IPS-20b (cell line): ENCODE measurements at regions not wholly inside any gene's neighbourhood (a gene's known extent, or its start where the extent isn't known, plus 50 kb on each side); places are given as distances from the start of the nearest gene placed in this dataset.

Source experiments
- H3K27ac ChIP-seq: one replicate; pipeline ENCODE4 v1.5.1; 2013; ENCODE audit warnings: low read length
- H3K27me3 ChIP-seq: 2 replicates; pipeline ENCODE4 v1.6.1; 2013; ENCODE audit warnings: mild to moderate bottlenecking, low read length, inconsistent platforms; ENCODE audit not compliant: insufficient read depth
- H3K36me3 ChIP-seq: 2 replicates; pipeline ENCODE4 v1.6.1; 2013; ENCODE audit warnings: low read depth, mild to moderate bottlenecking, inconsistent platforms, low read length, moderate library complexity; ENCODE audit not compliant: insufficient read depth
- H3K4me1 ChIP-seq: 2 replicates; pipeline ENCODE4 v1.6.1; 2013; ENCODE audit warnings: mild to moderate bottlenecking, control low read depth, inconsistent platforms, low read length, moderate library complexity; ENCODE audit not compliant: insufficient read depth
- H3K4me3 ChIP-seq: 2 replicates; pipeline ENCODE4 v1.5.1; 2013; ENCODE audit warnings: mild to moderate bottlenecking, low read length, inconsistent platforms
- H3K9ac ChIP-seq: 2 replicates; pipeline ENCODE4 v1.6.1; 2013; ENCODE audit warnings: low read depth, mild to moderate bottlenecking, inconsistent platforms, low read length, moderate library complexity
- H3K9me3 ChIP-seq: 2 replicates; pipeline ENCODE4 v1.6.1; 2013; ENCODE audit warnings: mild to moderate bottlenecking, low read depth, low read length, inconsistent platforms; ENCODE audit not compliant: insufficient read depth

DNA sequence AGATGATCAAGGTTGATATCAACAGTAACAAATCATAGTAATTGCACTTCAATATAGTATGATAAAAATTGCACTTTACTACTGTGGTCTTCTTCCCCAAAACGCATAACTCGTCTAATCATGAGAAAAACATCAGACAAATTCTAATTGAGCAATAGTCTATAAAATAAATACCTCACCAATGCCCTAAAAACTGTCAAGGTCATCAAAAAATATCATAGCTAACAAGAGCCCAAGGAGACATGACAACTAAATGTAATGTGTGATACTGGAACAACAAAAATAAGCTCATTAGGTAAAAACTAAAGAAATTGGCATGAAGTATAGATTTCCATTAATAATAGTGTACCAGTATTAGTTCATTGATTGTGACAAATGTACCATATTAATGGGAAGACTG is 85.6 kb upstream of the LRRC3B start:
- no peak overlapping the region for H3K9ac ChIP-seq
- no peaks in the 10 kb centered on the region for H3K9me3 ChIP-seq
- H3K36me3 ChIP-seq = no peaks in the 10 kb centered on the region
- H3K4me3 ChIP-seq = no peak overlapping the region
- H3K27me3 ChIP-seq = no peaks in the 10 kb centered on the region
- no peak overlapping the region for H3K27ac ChIP-seq
- H3K4me1 ChIP-seq = no peaks in the 10 kb centered on the region

DNA sequence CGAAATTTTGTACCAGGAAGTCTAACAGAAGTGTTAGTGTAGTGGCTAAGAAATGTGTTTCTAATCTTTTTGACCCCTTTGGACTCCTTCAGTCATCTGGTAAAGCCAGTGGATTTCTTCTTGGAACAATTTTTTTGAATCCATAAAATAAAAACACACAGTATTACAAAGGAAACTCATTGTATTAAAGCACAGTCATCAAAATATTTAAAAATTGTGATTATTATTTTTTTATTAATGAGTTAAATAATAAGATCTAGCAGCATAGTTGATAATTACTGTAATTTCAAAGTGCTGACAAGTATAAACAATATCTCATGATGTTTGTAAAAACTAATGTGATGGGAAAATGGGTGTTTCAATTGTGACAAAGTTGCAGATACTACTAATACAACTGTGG is 72.2 kb upstream of the LRRC3B start:
- H3K4me1 ChIP-seq = no peaks in the 10 kb centered on the region
- H3K27ac ChIP-seq = no peak overlapping the region
- H3K36me3 ChIP-seq = no peaks in the 10 kb centered on the region
- no peak overlapping the region for H3K9ac ChIP-seq
- H3K9me3 ChIP-seq = no peaks in the 10 kb centered on the region
- no peak overlapping the region for H3K4me3 ChIP-seq
- H3K27me3 ChIP-seq = no peaks in the 10 kb centered on the region

DNA sequence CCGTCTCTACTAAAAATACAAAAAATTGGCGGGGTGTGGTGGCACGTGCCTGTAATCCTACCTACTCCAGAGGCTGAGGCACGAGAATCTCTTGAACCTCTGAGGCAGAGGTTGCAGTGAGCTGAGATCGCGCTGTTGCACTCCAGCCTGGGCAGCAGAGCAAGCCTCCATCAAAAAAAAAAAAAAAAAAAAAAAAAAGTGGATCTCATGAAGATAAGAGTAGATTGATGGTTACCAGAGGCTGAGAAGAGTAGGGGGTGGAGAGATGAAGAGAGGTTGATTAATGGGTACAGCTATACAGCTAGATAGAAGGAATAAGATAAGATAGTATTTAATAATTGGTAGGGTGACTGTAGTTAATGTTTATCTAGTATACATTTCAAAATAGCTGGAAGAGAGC is 65.9 kb upstream of the LRRC3B start:
- no peaks in the 10 kb centered on the region for H3K27me3 ChIP-seq
- H3K9me3 ChIP-seq = no peaks in the 10 kb centered on the region
- H3K36me3 ChIP-seq = no peaks in the 10 kb centered on the region
- no peaks in the 10 kb centered on the region for H3K4me1 ChIP-seq
- no peak overlapping the region for H3K4me3 ChIP-seq
- no peak overlapping the region for H3K27ac ChIP-seq
- no peak overlapping the region for H3K9ac ChIP-seq

DNA sequence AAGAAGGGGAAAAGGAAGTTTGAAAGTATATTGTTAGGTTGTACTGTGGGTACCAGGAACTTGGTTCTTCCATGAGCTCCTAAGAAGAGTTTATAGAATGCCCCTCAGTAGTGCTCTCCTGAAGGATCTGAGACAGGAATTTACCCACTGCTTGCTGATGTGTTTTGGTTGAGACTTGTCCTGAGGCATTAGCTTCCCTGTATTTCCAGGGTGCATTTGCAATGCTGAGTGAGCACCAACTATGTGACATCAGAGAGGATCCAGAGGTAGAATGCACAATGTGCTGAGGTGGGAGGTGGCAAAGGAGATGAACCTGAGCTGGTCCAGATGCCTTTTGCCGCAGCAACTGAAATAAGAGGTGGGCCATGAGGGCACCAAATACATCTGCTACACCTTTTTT is 64.3 kb upstream of the LRRC3B start:
- no peak overlapping the region for H3K9ac ChIP-seq
- no peaks in the 10 kb centered on the region for H3K4me1 ChIP-seq
- no peaks in the 10 kb centered on the region for H3K9me3 ChIP-seq
- no peaks in the 10 kb centered on the region for H3K27me3 ChIP-seq
- no peaks in the 10 kb centered on the region for H3K36me3 ChIP-seq
- no peak overlapping the region for H3K4me3 ChIP-seq
- H3K27ac ChIP-seq = no peak overlapping the region

DNA sequence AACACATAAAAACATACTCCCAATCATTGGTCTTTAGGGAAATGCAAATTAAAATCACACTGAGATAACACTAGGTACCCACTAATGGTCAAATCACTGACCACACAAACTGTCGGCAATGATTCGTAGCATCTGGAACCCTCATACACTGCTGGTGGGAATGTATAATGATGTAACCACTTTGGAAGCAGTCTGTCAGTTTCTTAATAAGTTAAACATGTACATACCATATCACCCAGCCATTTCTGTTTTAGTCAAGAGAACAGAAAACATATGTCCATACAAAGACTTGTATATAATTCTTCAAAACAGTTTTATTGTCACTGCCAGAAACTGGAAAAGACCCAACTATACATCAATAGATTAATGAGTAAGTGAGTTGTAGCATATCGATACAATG is 63.3 kb upstream of the LRRC3B start:
- Histone ChIP-seq H3K4me3 (no peak overlapping the region), H3K27me3 (no peaks in the 10 kb centered on the region), H3K9me3 (no peaks in the 10 kb centered on the region), H3K27ac (no peak overlapping the region), H3K9ac (no peak overlapping the region), H3K36me3 (no peaks in the 10 kb centered on the region), H3K4me1 (no peaks in the 10 kb centered on the region)

DNA sequence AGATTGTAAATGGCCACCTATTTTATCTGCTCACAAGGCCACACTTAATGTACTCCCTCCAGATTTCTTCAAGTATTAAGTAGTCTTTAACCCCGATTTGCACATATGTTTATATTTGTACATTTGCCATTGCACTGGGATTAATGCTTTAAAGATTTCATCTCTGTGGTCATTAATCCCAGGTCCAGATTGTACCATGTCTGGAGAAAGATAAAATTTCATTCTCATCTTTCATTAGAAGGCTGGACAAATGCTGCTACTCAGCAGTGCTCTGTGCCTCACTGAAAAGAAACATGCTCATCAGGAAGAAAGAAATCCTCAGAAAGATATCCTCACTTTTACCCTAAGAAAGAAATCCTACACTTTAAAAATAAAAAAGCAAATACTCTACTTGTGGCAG is 62.5 kb upstream of the LRRC3B start:
- Histone ChIP-seq H3K27ac (no peak overlapping the region), H3K4me3 (no peak overlapping the region), H3K9ac (no peak overlapping the region), H3K36me3 (no peaks in the 10 kb centered on the region), H3K4me1 (no peaks in the 10 kb centered on the region), H3K9me3 (no peaks in the 10 kb centered on the region), H3K27me3 (no peaks in the 10 kb centered on the region)

DNA sequence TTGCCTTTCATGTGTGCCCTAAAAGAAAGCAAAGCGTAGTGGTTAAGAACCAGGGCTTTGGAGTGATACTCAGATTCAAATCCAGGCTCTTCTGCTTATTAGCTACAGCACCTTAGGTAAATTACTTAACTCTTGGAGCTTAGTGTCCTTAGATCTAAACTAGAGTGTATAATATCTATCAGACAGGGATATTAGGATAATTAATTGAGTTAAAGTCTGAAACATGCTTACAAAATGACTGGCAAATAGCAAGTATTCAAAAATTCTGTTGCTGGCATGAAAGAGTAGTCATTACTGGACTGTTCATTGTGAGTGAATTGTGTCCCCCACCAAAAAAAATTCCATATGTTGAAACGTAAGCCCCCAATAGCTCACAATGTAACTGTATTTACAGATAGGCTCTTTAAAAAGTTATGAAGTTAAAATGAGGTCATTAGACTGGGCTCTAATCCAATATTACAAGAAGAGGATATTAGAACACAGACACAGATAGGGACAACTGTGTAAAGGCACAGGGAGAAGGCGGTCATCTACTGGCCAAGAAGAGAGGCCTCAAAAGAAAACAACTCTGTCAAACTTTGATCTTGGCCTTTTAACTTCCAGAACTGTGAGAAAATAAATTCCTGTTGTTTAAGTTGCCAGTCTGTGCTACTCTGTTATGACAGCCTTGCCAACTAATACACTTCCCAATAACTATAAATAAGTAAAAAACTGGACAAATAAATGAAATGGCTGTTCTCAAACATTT is 60.4 kb upstream of the LRRC3B start:
- Histone ChIP-seq H3K4me1 (no peaks in the 10 kb centered on the region), H3K9ac (no peak overlapping the region), H3K36me3 (no peaks in the 10 kb centered on the region), H3K4me3 (no peak overlapping the region), H3K27me3 (no peaks in the 10 kb centered on the region), H3K27ac (no peak overlapping the region), H3K9me3 (no peaks in the 10 kb centered on the region)
